Epidermal melanocyte (primary cell): ENCODE measurements at regions not wholly inside any gene's neighbourhood (a gene's known extent, or its start where the extent isn't known, plus 50 kb on each side); places are given as distances from the start of the nearest gene placed in this dataset.
"Not testable (repeated sequence)": the region's sequence is repeated elsewhere in the genome, so short reads cannot be mapped to it uniquely, and the experiment has no call there.

Experiments used
- DNase-seq: peaks from one replicate; pipeline ENCODE4 v3.0.0; 2011; ENCODE audit warnings: low spot score; ENCODE audit not compliant: insufficient read length

DNA sequence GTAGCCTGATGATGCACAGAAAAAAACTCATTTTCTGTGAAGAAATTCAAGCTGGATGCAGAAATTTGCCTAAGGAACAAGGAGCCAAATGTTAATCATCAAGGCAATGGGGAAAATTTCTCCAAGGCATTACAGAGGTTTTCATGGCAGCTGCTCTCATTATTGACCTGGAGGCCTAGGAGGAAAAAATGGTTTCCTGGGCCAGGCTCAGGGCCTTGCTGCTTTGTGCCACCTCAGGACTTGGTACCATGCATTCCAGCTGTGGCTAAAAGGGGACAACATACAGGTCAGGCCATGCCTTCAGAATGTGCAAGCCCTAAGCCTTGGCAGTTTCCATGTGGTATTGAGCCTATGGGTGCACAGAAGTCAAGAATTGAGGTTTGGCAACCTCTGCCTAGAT lies 1320.1 kb upstream of the MIR17HG start:
- no peak for DNase-seq

DNA sequence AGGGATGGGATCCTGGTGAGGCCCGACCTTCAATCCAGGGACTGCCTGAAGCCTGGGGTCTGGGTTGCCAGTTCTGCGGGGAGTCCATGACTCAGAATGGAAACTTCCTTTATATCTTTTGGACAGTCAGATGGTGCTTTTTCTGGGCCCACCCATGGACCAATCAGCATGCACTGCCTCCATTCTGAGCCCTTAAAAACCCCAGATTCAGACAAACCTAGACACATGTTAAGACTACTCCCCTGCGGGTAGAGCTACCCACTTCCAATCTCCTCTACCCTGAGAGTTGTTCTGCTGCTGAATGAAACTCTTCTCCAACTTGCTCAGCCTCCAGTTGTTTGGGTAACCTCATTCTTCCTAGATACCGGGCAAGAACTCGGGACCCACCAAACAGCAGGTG lies 1315.2 kb upstream of the MIR17HG start:
- DNase-seq = no peak

DNA sequence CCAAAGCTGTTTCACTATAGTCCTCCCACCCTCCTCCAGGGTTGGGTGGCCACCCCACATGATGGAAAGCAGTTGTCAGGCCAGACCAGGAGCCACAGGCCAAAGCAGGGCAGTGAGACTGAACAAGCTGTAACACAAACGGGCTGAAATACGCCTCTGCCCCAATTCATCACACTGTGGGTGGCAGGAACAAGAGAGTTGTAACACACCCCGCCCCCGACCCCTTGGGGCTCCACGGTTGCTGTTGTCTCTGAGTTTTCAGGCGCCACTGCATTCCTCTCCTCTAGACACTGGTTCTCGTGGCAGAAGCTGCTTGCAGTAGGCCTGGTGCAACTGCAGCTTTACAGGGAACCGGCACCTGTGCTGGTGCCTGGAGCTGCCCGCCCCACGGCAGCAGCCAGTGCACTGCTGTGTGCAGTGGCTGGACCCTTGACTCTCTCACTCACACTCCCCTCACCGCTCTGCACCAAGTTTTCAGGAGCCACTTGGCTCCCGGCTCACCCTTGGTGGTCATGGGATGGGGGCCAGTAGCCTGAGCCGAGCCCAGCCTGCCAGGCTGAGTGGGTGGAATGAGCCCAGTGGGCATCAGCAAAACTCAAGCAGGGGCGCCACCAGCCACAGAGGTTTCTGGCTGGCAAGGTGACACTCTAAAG lies 1314.5 kb upstream of the MIR17HG start:
- DNase-seq = no peak

DNA sequence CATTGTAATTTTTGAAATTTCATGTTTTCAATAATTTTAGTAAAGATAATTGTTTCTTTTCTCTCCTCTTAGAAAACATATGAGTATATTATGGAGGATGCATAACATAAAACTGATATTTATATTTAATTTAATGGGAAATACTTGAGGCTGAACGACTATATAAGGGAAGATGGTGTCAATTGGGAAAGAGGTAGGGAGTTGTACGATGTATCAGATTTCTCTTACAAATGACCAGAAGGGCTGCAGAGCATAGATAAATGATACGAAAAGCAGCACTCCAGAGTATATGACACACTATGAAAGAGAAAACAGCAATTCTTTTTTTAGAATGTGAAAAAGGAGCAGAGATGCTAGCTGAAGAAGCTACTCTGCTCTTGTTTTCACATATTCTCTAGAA lies 1308.0 kb upstream of the MIR17HG start:
- no peak for DNase-seq

DNA sequence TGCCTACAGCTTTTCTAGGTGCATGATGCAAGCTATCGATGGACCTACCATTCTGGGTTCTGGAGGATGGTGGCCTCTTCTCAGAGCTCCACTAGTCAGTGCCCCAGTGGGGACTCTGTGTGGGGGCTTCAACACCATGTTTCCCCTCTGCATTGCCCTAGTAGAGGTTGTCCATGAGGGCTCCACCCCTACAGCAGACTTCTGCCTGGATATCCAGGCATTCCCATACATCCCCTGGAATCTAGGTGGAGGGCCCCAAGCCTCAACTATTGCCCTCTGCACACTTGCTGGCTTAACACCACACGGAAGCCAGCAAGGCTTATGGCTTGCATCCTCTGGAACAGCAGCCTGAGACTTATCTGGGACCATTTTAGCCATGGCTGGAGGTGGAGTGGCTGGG lies 1299.9 kb upstream of the MIR17HG start:
- no peak for DNase-seq

DNA sequence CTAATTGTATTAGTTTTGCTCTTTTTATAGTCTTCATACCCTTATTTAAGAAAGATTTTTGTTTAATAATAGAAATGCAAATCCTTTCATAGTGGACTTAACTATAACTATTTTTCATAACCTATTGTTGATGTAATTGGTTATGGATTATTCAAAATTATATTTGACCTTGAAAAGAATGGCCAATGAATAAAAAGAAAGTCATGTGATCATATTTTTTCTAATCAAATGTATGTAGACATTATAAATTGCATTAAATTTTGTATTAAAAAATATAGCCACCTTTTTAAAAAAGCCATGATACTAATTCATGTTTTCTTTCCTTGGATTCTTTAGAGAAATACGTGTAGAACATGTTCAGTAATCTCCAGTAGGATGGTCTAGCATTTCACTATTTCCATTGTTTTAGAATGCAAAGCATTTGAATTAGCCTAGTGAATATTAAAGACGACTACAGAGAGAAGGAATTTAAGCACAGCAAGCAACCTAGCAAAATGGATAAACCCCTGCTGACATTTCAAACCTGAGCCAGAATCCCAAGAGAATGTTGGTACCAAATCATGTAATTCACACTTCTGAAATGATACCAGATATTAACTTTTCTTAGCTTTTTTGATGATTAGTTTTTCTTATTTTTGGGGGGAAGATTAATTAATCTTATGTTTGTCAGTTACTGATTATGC lies 1297.4 kb upstream of the MIR17HG start:
- DNase-seq = no peak

DNA sequence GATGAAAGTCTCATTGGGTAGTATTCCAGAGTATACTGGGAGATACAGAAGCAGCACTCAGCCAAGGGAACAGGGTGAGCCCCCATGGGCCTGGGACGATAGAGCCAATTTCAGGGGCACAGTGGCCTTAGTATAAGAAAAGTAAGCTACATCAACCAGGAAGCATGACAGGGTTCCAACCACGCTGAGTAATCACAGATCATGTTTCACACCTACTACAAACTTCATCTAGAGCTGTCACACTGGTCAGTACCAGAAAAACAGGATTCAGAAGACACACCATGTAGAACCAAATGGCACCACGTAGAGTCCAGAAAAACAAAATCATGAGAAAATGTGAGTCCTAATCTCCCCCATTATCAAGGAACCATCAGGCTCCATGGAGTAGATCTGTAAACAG lies 1292.4 kb upstream of the MIR17HG start:
- no peak for DNase-seq

DNA sequence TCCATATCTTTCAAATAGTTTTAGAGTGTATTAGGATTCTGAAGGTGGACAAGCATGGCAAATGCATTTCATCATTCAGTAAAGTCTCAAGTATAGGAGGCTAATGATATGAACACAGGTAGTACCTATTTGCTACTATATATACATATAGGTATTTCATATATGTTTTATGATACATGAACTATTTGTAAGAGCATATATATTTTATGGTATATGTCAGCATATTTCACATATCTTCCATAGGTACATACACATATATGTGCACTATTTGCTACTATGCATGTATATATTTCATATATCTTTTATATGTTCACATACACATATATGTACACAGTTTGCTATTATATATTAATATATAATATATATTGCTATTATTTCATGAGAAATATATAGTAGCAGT lies 1291.7 kb upstream of the MIR17HG start:
- no peak for DNase-seq

DNA sequence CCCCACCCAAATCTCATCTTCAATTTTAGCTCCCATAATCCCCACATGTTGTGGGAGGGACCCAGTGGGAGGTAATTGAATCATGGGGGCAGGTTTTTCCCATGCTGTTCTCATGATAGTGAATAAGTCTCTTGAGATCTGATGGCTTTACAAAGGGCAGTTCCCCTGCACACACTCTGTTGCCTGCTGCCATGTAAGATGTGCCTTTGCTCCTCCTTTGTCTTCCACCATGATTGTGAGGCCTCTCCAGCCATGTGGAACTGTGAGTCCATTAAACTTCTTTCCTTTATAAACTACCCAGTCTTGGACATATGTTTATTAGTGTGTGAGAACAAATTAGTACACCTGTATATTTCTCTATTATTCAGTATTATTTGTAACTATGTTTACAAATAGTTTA lies 1283.3 kb upstream of the MIR17HG start:
- DNase-seq = not testable (repeated sequence)

DNA sequence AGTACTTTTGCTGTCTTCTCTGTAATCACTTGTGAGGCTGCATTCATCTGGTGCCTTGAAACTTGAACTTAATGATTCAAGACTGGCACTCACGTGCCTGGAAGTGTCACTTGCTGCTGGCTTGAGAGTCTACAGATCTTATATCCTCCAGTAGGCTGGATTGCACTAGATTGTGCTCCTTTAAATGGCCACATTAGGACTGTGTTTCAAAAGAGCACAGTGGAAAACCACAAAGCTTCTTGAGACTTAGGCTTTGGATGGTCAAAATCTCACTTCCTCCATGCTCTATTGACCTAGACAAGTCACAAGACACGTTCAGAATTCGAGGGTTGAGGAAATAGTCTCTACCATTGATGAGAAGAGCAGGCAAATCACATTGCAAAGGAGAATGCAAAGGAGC lies 1278.8 kb upstream of the MIR17HG start:
- no peak for DNase-seq

DNA sequence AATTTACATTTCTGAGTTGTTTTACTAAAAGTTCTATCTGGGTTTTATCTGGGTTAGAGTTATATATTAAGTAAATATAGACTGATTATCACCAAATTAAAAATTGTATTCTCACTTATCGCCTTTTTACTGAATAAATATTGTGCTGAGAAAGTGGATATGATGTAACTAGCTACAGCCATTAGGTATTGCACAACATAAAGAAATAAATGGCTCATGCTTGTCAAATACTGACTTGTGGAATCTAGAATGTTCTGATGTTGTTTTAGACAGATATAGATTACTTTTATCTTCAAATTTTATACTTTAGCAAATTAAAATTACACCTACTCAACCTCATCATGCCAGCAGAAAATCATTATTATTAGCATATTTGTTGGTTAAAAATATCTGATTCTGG lies 1277.1 kb upstream of the MIR17HG start:
- no peak for DNase-seq

DNA sequence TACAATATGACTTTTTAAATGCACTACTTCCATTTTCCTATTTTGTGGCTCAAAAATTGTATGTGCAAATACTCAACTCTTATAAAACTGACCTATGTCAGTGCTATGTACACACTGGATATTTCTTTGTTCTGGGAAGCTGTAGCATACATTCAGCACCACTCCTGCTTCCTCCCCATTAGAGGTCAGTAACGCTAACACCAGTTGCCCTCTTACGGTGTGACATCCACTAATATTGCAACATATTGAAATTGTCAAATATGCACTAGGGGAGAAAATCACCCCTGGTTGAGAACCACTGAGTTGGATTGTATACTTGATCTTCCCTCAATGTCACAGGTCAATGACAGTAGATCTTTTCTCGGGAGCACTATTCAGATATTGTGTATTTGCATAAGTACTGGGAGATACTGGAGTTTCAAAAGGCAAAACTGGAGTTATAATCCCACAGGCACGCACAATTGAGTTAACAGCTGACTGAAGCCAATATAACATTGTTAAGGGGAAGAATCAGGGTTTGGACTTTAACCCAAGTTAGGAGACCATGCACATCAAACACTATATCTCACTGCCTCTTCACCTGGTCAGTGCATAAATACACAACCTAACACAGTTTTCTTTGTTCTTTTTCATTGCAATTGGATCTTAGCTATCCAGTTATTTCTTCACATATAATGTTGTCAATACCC lies 1276.5 kb upstream of the MIR17HG start:
- DNase-seq = no peak

DNA sequence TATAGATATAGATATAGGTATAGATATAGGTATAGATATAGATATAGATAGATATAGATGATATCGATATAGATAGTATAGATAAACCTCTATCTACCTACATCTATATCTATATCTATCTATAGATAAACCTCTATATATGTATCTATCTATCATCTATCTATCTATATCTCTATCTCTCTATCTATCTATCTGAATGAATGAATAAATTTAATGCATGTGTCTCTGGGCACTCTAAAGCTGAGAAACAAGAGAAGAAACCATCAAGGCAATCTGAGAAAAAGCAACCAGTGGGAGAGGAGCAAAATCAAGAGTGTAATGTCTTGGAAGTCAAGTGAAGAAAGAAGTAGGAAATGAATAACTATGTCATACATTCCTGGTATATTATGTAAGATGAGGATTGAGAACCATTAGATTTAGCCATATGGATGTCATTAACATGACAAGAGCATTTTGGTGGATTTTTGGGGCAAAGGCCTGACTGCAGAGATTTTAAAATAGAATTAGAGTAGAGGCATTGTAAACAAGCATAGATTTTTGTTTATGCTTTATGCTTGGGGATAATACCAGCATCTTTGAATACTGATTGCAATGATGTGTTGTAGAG lies 1262.7 kb upstream of the MIR17HG start:
- DNase-seq = no peak

DNA sequence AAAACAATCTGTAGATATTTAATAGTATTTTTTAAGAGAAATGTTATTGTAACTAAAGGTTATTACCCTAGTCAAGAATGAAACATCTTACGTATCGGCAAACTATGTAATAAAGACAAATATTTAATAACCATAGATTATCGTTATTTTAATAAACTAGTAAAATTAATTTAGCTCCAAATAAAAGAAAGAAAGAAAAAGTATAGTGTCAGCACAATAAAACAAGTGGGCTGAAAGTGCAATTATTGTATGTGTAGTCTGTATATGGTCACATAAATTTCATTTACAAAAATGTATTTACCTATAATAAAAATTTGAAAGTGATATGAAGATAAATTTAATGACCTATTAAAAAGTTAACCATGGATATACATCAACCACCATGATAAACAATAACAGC lies 1258.4 kb upstream of the MIR17HG start:
- no peak for DNase-seq

DNA sequence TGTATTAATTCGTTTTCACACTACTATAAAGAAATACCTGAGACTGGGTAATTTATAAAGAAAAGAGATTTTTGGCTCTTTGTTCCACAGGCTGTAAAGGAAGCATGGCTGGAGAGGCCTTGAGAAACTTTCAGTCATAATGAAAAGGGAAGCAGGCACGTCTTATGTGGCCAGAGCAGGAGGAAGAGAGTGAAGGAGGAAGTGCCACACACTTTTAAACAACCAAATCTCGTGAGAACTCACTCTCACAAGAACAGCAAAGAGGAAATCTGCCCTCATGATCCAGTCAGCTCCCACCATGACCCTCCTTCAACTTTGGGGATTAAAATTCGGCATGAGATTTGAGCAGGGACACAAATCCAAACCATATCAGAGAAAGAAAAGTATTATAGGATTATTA lies 1255.9 kb upstream of the MIR17HG start:
- no peak for DNase-seq

DNA sequence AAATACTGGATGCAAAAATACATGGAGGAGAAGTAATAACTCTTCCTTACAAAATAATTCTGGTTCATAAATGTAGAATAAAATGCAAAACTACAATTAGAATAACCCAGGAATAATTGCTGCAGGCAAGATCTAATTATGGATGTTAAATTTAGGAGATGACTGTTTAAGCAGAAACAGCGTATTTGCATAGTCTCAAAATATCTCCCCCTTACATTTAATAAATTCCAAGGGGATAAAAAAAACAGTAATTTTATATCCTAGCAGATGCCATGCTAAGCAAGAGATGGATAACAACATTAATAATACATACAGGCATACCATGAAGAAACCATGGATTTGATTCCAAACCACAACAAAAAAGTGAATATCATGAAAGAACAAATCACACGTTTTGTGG lies 1253.1 kb upstream of the MIR17HG start:
- no peak for DNase-seq

DNA sequence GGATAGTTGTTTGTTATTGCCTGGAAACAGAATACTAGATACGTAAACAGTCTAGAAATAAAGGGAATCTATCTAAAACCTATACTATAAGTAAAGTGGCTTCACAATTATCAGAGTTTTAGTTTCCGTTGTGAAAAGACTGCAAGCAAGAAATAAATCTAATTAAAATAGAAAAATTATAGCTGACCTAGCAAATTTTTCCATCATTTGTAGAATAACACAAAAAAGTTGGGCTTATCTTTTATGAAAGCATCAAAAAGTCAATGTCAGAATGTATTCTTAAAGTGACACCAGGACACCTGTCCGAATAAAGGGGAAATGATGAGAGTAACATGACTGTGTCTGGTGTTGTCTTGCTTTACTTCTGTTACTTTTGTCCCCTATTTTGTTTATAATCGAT lies 1248.9 kb upstream of the MIR17HG start:
- DNase-seq = no peak

DNA sequence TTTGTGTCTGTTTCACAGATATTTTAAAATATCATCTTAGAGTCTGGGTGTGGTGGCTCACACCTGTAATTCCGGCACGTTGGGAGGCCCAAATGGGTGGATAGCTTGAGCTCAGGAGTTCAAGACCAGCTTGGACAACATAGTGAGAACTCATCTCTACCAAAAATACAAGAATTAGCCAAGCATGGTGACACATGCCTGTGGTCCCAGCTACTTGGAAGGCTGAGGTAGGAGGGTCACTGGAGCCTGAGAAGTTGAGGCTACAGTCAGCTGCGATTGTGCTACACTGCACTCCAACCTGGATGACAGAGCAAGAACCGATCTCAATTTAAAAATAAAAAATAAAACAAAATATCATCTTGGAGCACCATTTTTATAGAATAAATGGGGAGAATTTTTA lies 1247.6 kb upstream of the MIR17HG start:
- no peak for DNase-seq

DNA sequence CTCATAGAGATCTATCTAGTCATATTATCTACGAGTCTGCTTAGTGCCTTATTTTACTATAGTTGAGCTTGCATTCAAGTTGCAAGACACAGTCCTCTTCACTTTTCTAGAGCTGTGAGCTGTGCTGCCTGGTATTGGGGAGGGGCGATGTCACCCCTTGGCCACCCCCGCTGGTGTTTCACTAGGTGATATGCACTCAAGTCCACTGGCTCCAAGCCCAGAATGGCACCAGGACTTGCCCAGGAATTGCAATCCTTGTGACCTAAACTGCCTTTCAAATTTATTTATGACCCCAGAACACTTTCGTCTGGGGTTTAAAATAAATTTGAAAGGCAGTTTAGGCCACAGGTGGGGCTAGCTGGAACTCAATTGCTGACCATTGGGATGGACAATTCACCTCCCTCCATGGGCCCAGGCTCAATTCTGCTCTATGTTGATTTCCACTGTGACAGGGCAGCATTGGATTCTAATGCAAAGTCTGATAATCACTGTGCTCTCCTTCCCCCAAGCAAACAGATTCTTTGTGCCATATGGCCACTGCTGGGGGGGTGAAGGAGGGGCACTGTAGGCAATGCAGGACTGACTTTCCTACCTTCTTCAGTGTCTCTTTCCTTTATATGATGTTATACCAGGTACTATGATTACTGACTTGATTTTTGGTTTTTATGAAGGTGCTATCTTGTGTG lies 1244.2 kb upstream of the MIR17HG start:
- no peak for DNase-seq

DNA sequence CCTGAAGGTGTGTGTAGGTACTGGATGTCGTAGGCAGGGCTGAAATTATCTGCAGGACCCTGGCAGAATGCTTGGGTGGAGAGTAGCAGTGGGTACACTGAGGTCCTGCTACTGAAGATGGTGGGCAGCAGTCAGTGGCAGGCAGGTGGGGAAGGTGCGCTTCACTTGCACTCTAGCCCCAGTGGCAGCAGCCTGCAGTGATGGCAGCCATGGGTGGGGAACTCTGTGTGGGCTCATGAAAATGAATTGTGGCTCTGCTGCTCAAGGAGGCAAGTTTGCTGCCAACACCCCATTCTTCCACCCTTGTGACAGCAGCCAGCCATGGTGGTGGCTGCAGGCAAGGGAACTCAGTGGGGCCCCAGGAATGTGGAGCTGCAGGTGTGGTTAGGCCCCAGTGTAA lies 1242.7 kb upstream of the MIR17HG start:
- no peak for DNase-seq

DNA sequence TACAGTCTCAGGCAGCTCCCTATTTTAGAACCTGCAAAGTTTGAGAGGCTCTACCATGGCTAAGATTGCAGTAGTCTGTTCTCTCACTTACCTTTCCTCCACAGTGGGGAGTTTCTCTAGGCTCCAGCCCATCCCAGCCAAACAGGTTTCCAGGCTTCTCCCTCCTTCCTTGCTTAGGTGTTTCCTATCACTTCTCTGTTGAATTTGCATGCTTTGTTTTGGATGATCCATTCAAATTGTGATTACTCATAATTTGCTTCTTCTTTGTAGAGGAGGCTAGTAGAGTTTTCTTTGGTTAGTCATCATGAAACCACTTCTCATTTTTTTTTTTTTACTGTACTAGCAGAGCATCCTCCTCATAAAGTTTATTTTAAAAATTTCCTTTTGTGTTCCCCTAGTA lies 1242.2 kb upstream of the MIR17HG start:
- DNase-seq = no peak
